Activated naive CD4-positive, alpha-beta T cell treated with anti-CD3 and anti-CD28 coated beads, Interleukin-2, amount 50 U/mL, for 24 hours (primary cell): ENCODE measurements at regions not wholly inside any gene's neighbourhood (a gene's known extent, or its start where the extent isn't known, plus 50 kb on each side); places are given as distances from the start of the nearest gene placed in this dataset.
A peak's percentile ranks its signal among the peaks of the same experiment; 100 is the strongest.

Source experiments
- H3K27ac Mint-ChIP-seq: one replicate; pipeline ENCODE4 v1.8.0; 2021; ENCODE audit warnings: mild to moderate bottlenecking, mixed read lengths
- H3K27me3 Mint-ChIP-seq: one replicate; pipeline ENCODE4 v1.8.0; 2021; ENCODE audit warnings: mixed read lengths
- H3K36me3 Mint-ChIP-seq: one replicate; pipeline ENCODE4 v1.8.0; 2021; ENCODE audit warnings: mixed read lengths
- H3K4me1 Mint-ChIP-seq: one replicate; pipeline ENCODE4 v1.8.0; 2021; ENCODE audit warnings: mixed read lengths
- H3K4me3 Mint-ChIP-seq: one replicate; pipeline ENCODE4 v1.8.0; 2021; ENCODE audit warnings: mild to moderate bottlenecking, mixed read lengths
- H3K9me3 Mint-ChIP-seq: one replicate; pipeline ENCODE4 v1.8.0; 2021; ENCODE audit warnings: mixed read lengths

DNA sequence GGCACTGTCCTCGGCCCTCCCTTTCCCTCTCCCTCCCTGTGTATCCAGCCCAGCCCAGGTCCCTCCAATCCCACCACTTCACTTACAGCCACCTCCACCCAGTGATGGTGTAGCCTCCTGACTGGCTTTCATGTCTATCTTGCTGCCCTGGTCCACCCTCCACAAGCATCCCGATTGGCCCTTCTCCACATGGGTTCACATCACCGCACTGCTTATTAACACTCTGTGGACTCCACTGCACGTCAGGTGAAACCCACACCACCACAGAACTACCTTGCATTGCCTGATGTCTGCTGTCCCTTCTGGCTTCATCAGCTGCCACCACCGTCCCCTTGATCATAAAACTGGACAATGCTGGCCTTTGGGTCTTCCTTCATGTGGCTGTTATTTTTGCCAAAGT, 220.4 kb upstream of the ARID1B start:
- Mint-ChIP-seq H3K4me3 (no peak overlapping the region), H3K27me3 (peaks cover 3% of the 10 kb centered on the region), H3K27ac (no peak overlapping the region), H3K4me1 (no peaks in the 10 kb centered on the region), H3K36me3 (peaks cover 4% of the 10 kb centered on the region), H3K9me3 (peaks cover 4% of the 10 kb centered on the region)

- Mint-ChIP-seq H3K4me1 (no peaks in the 10 kb centered on the region), H3K27ac (no peak overlapping the region), H3K9me3 (no peaks in the 10 kb centered on the region), H3K36me3 (no peaks in the 10 kb centered on the region), H3K27me3 (peaks cover 2% of the 10 kb centered on the region), H3K4me3 (no peak overlapping the region)
These were observed 222.1 kb upstream of the ARID1B start for GRCh38 chr6:156555116-156555515.

DNA sequence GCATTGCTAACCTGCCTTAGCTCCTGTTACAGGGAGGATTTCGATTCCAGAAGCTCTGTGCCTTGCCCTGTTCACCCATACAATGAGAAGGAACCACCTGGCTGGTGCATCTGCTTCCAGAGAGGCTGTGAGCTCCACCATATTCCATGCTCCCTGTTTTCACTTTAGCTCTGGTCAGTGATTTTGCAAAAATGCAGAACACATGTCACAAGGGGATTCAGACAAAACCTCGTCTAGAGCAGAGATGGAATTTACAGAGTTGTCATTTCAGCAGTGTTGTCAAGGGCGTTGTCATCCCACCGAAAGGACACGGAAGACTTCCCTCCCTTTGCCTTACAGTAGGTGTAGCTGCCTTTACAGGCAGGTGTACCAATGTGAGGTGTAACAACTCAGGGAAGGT, 223.0 kb upstream of the ARID1B start:
- no peak overlapping the region for H3K4me3 Mint-ChIP-seq
- H3K36me3 Mint-ChIP-seq = no peaks in the 10 kb centered on the region
- no peaks in the 10 kb centered on the region for H3K27me3 Mint-ChIP-seq
- H3K27ac Mint-ChIP-seq = no peak overlapping the region
- no peaks in the 10 kb centered on the region for H3K4me1 Mint-ChIP-seq
- H3K9me3 Mint-ChIP-seq = no peaks in the 10 kb centered on the region

- H3K9me3 Mint-ChIP-seq = no peaks in the 10 kb centered on the region
- H3K4me1 Mint-ChIP-seq = no peaks in the 10 kb centered on the region
- H3K36me3 Mint-ChIP-seq = no peaks in the 10 kb centered on the region
- H3K27ac Mint-ChIP-seq = no peak overlapping the region
- no peak overlapping the region for H3K4me3 Mint-ChIP-seq
- H3K27me3 Mint-ChIP-seq = no peaks in the 10 kb centered on the region
These were observed 224.3 kb upstream of the ARID1B start for GRCh38 chr6:156552849-156553248.

DNA sequence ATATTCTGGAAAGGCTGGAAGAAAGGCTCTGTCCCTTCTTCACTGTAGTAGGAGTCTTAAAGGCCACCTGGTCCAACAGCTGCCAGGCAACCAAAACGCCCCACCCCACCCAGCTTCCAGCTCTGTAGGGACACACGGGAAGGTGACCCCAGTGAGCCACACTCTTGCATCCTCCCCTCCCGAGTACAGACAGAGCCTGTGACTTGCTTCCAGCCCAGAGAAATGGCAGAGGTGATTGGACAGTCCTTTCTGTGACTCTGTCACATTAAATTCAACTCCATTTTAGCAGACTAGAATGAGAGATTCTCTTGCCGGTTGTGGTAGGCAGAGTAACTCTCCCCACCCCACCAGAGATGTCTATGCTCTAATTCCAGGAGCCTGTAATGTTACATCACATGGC, 226.2 kb upstream of the ARID1B start:
- Mint-ChIP-seq H3K27me3 (no peaks in the 10 kb centered on the region), H3K9me3 (no peaks in the 10 kb centered on the region), H3K4me1 (no peaks in the 10 kb centered on the region), H3K4me3 (no peak overlapping the region), H3K36me3 (no peaks in the 10 kb centered on the region), H3K27ac (no peak overlapping the region)

DNA sequence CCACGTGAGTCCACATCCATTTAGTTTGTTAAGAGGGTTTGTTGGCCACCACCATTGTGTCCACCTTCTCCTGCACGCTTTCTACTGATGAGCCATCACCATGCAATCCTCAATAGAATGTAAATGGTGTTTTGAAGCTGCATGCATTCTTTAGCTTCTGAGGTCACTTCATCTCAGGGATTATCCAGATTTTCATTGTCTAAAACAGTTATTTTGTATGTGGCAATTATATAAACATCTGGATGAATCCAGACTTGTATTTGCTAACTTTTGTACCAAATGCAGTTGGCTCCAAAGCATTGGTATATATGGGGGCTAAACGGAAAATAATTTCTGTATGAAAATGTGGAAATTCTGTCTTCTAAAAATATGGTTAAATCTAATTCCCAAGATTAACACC, 231.2 kb upstream of the ARID1B start:
- Mint-ChIP-seq H3K4me1 (no peaks in the 10 kb centered on the region), H3K27ac (no peak overlapping the region), H3K9me3 (no peaks in the 10 kb centered on the region), H3K4me3 (no peak overlapping the region), H3K27me3 (no peaks in the 10 kb centered on the region), H3K36me3 (no peaks in the 10 kb centered on the region)

GRCh38 chr6:156545021-156545420, 232.2 kb upstream of the ARID1B start:
- no peaks in the 10 kb centered on the region for H3K9me3 Mint-ChIP-seq
- H3K36me3 Mint-ChIP-seq = no peaks in the 10 kb centered on the region
- H3K4me1 Mint-ChIP-seq = no peaks in the 10 kb centered on the region
- H3K4me3 Mint-ChIP-seq = no peak overlapping the region
- H3K27me3 Mint-ChIP-seq = no peaks in the 10 kb centered on the region
- no peak overlapping the region for H3K27ac Mint-ChIP-seq

DNA sequence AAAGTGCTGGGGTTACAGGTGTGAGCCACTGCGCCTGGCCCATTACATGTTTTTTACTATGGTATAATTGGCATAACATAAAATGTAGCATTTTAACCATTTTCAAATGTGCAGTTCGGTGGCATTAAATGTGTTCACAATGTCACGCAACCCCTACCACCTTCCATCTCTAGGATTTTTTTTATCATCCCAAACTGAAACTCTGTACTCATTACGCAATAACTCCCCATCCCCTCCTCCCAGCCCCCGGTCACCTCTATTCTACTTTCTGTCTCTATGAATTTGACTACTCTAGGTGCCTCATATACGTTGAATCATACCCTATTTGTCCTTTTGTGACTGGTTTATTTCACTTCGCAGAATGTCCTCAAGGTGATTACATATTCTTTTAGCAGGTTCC, 233.1 kb upstream of the ARID1B start:
- H3K4me3 Mint-ChIP-seq = no peak overlapping the region
- H3K36me3 Mint-ChIP-seq = no peaks in the 10 kb centered on the region
- H3K9me3 Mint-ChIP-seq = no peaks in the 10 kb centered on the region
- H3K4me1 Mint-ChIP-seq = no peaks in the 10 kb centered on the region
- H3K27ac Mint-ChIP-seq = no peak overlapping the region
- H3K27me3 Mint-ChIP-seq = no peaks in the 10 kb centered on the region

GRCh38 chr6:156543431-156543830, 233.7 kb upstream of the ARID1B start:
- Mint-ChIP-seq H3K27ac (peak overlapping the region; percentile 18), H3K4me1 (no peaks in the 10 kb centered on the region), H3K4me3 (no peak overlapping the region), H3K27me3 (no peaks in the 10 kb centered on the region), H3K9me3 (no peaks in the 10 kb centered on the region), H3K36me3 (no peaks in the 10 kb centered on the region)

GRCh38 chr6:156538875-156539660, 238.1 kb upstream of the ARID1B start:
- H3K27ac Mint-ChIP-seq = no peak overlapping the region
- H3K4me3 Mint-ChIP-seq = no peak overlapping the region
- no peaks in the 10 kb centered on the region for H3K27me3 Mint-ChIP-seq
- H3K36me3 Mint-ChIP-seq = no peaks in the 10 kb centered on the region
- H3K9me3 Mint-ChIP-seq = no peaks in the 10 kb centered on the region
- H3K4me1 Mint-ChIP-seq = no peaks in the 10 kb centered on the region

GRCh38 chr6:156534594-156534993, 242.6 kb upstream of the ARID1B start:
- H3K27ac Mint-ChIP-seq = no peak overlapping the region

GRCh38 chr6:156533872-156534524, 243.2 kb upstream of the ARID1B start:
- no peak overlapping the region for H3K4me3 Mint-ChIP-seq
- no peaks in the 10 kb centered on the region for H3K9me3 Mint-ChIP-seq
- no peak overlapping the region for H3K27ac Mint-ChIP-seq
- H3K27me3 Mint-ChIP-seq = no peaks in the 10 kb centered on the region
- H3K4me1 Mint-ChIP-seq = no peaks in the 10 kb centered on the region
- no peaks in the 10 kb centered on the region for H3K36me3 Mint-ChIP-seq

More at GRCh38 chr6:156534594-156534993, 242.6 kb upstream of the ARID1B start:
- Mint-ChIP-seq H3K36me3 (no peaks in the 10 kb centered on the region), H3K27me3 (no peaks in the 10 kb centered on the region), H3K4me1 (no peaks in the 10 kb centered on the region), H3K4me3 (no peak overlapping the region), H3K9me3 (no peaks in the 10 kb centered on the region)

DNA sequence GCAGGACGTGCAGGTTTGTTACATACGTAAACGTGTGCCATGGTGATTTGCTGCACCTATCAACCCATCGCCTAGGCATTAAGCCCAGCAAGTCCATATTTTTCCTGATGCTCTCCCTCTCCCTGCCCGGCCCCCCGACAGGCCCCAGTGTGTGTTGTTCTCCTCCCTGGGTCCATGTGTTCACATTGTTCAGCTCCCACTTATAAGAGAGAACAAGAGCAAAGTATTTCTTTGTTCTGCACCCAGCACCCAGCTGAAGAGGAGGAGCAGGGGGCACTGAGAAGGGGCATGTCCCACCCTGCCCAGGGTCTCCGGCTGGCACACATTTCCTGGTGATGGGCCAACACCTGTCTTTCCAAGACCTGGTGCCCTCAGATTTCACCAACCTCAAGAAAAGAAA, 251.1 kb upstream of the ARID1B start:
- no peak overlapping the region for H3K27ac Mint-ChIP-seq
- H3K9me3 Mint-ChIP-seq = no peaks in the 10 kb centered on the region
- no peaks in the 10 kb centered on the region for H3K36me3 Mint-ChIP-seq
- no peak overlapping the region for H3K4me3 Mint-ChIP-seq
- no peaks in the 10 kb centered on the region for H3K27me3 Mint-ChIP-seq
- H3K4me1 Mint-ChIP-seq = no peaks in the 10 kb centered on the region

- no peak overlapping the region for H3K4me3 Mint-ChIP-seq
- no peaks in the 10 kb centered on the region for H3K36me3 Mint-ChIP-seq
- H3K4me1 Mint-ChIP-seq = no peaks in the 10 kb centered on the region
- no peak overlapping the region for H3K27ac Mint-ChIP-seq
- H3K27me3 Mint-ChIP-seq = no peaks in the 10 kb centered on the region
- H3K9me3 Mint-ChIP-seq = no peaks in the 10 kb centered on the region
These were observed 251.6 kb upstream of the ARID1B start for GRCh38 chr6:156525541-156525940.

DNA sequence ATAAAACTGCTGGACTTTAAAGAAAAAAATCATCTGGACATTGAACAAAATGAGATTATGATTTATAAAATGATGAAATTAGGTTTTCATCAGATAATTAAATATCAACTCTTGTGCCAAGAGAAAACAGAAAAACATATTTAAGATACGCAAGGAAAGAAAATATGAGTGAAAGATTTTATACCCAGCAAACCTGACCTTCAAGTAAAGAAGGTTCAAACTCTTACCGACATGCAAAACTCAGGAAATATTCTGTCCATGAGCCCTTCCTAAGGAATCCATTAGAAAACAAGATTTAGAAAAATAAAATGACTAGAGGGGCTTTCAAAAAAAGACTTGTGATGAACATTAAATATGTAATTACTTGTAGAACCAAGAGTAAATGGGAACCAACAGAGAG, 257.2 kb upstream of the ARID1B start:
- no peaks in the 10 kb centered on the region for H3K36me3 Mint-ChIP-seq
- H3K4me1 Mint-ChIP-seq = no peaks in the 10 kb centered on the region
- H3K9me3 Mint-ChIP-seq = peaks cover 7% of the 10 kb centered on the region

GRCh38 chr6:156517088-156517487, 260.1 kb upstream of the ARID1B start:
- Mint-ChIP-seq H3K9me3 (peaks cover 7% of the 10 kb centered on the region), H3K4me1 (no peaks in the 10 kb centered on the region), H3K27me3 (no peaks in the 10 kb centered on the region), H3K27ac (no peak overlapping the region), H3K36me3 (no peaks in the 10 kb centered on the region), H3K4me3 (no peak overlapping the region)

More for the DNA sequence above, 257.2 kb upstream of the ARID1B start:
- no peaks in the 10 kb centered on the region for H3K27me3 Mint-ChIP-seq
- no peak overlapping the region for H3K4me3 Mint-ChIP-seq
- no peak overlapping the region for H3K27ac Mint-ChIP-seq
